ENCODE measurements at regions not wholly inside any gene's neighbourhood (a gene's known extent, or its start where the extent isn't known, plus 50 kb on each side); places are given as distances from the start of the nearest gene placed in this dataset.

DNA sequence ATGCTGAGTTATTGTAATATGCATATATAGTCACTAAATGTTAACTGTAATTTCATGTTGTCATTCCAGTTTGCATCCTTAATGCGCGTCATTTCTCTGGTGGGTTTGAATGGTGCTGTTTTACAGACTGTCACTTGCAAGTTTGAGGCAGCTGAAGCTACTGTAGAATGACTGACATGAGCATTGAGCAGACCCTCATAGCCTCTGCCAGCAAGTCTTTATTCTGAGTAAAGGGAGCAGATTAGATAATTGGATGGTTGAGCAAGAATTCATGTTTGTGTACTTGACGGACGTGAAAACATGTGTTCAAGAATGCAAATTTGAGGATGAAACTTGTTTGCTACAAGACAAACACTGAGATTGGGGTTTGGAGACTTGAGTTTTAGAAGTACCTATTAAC lies 854.8 kb upstream of the KLHL29 start:
- no peak for DNase-seq

DNA sequence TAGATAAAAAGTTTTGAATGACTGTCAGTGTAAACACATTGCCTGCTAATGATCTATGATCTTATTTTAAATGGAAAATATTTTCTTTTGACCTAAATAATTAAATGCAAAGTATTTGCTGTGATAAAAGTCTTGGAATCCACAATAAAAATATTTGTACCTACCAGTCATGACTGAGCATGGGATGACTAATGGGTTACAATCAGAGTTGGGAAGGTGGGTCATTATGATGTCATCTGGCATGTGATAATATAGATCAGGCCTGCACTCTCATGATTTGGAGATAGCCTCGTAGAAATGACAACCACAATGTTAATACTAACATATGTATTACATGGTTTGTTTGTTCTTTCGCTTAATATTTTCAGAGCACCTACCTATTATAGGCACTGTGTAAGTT lies 848.8 kb upstream of the KLHL29 start:
- DNase-seq, result no peak

DNA sequence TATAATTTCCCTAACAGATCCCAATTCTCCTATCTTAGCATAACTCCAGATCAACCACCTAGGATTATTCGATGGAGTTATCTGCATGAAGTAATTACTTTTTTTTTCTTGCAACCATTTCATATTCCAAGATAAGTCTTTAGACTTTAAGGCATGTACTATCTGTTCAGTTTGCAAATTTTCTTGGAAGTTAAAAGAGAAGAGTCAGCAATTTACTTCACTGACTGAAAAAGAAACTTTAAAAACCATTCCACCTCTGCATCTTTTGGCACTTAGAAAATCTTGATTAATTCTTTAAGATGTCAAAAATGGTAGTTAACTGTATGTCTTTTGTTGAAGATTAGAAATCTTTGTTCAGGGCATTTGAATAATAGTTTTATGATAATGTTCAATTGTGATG lies 830.5 kb upstream of the KLHL29 start:
- DNase-seq, result no peak

DNA sequence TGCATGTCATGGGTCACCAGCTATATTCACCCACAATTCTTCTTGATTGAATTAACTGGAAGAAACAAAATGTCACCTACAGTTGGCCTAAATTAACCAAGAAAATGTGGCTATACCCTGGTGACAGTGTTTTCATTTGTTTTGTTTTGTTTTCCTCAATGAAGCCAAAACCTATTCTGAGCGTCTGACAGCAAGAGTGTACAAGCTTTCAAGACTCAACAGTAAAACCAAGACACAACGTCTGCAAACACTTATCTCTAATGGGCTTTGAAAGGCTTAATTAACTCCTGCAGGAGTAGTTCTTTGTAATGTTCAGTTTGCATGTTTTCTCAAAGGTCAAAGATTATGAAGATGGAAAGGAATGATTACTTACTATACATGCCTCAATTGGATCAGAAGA lies 827.6 kb upstream of the KLHL29 start:
- no peak for DNase-seq

DNA sequence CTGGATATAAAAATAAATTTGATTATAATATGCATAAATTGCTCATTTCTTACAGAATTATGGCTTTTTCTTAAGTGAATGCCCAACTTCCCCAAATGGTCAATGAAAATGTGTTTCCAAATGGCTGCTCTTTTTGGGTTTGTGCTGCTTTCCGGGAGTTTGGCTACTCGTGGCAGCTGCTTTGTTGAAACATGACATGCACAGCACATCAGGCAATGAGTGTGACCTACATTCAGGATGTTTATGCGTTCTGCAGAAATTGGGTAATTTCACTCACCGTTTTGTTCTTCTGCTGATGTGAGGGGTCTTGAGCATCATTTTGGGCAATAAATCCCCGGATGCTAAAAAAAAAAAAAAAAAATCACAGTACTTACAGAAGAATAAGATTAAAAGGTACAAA lies 825.0 kb upstream of the KLHL29 start:
- no peak for DNase-seq

DNA sequence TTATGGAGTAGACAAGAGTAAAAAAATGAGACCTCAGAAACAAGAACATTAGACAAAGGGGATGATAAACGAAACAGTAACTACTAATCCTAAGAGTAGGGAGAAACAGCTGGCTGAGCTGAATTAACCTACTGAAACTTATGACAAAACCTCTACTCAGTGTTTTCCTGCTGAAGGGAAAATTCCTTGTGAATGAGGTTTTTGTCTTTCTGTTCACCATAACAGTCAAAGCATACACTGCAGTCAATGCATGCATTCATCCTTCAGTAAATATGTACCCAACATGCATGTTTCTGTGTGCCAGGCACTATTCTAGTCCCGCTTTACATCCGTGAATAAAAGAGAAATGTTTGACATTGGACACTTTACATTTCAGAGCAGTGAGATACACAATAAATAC lies 805.6 kb upstream of the KLHL29 start:
- DNase-seq, result no peak

DNA sequence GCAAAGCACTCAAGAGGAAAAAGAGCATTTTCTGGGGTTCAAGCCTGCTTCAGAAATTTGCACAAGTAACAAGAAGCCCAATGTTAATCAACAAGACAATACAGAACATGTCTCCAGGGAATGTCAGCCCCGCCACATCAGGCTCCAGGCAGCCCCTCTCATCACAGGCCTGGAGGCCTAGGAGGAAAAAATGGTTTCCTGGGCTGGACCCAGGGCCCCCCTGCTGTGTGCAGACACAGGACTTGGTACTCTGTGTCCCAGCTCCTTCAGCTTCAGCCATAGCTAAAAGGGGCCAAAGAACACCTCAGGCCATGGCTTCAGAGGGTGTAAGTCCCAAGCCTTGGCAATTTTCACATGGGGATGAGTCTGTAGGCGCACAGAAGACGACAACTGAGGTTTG lies 802.9 kb upstream of the KLHL29 start:
- DNase-seq, result no peak

DNA sequence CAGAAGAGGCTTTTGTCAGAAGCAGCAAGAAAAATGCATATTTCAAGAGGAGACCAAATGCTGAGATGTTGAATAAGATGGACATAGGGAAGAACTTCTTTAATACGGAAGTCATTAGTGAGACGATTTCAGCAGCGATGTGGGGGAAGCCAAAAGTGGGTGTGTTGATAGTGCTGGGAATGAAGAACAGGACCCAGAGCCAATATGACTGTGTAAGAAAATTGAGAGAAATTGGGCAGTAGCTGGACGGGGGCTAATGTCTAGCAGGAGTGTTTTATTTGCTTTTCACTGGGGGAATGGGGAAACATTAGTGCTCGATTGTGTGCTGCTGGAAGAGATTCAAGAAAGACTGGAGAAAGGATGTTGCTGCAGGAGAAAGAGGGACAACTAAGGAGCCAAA lies 788.7 kb upstream of the KLHL29 start:
- no peak for DNase-seq

DNA sequence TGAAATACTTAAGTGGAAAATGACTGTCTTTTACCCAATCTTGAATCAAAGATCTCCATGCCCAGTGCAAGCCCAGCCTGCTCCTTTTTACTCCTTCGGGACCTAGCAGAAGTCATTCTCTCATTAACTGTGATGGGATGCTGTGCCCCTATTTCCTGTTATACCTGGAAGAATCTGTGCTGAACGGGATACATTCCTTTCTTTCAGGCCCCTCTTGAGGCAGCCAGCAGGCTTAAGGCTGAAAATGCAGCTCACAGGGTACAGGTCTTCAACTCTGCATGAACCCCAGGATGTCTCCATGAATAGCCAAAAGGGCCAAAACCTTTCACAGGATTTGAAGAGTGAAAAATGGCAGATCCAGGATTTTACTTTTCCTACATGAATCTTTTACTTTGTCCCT lies 784.8 kb upstream of the KLHL29 start:
- DNase-seq, result no peak

DNA sequence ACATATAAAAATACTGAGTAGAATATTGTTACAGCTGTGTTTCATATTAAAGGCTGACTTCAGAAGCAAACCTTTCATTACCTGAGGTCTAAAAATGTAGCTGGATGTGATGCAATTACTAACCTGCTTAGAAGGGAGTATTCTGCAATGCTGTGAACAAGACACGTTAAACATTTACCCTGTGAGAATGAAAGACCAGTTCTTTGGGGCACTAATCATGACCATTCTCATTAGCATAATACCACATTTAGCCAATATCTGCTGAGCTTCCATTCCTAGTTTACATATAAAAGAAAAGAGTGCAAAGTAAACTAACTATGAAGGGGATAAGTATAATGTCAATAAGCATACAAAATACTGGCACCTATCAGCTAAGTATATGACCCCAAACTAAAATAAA lies 784.0 kb upstream of the KLHL29 start:
- DNase-seq, result no peak

DNA sequence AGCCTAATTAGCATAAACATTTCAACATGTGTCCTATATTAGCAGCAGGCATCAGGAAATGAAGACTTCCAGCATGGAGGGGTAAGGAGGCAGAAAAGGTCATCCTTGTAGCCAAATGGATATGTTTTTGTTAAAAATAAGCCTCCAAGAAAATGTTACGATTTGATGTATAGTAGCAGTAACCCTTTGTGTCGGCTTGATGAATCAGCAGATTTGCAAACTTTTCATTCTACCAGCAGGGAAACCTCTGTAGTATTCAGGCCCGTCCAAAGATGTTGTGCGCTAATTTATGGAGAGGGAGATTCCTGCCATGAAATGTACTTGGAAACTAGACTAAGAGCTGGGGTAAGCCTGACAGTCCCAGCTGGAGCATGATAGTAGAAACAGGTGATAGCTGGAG lies 780.8 kb upstream of the KLHL29 start:
- DNase-seq, result no peak

DNA sequence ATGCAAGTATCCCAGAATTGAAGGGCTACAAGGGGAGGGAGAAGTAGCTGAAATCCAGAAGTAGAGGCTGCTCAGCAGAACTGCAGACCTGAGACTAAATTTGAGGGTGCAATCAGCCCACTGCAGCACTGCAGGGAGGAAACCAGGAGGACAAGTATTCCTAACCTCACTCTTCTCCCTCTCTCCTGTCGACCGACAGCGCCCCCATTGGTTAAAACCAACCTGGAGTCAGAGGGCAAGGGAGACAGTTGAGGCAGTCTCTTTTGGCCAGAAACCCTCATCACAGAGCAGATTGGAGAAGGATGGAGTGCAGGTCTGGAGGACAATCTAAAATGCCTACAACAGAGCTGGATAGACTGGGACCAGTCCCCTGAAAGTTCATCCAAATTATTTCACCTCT lies 768.9 kb upstream of the KLHL29 start:
- no peak for DNase-seq

DNA sequence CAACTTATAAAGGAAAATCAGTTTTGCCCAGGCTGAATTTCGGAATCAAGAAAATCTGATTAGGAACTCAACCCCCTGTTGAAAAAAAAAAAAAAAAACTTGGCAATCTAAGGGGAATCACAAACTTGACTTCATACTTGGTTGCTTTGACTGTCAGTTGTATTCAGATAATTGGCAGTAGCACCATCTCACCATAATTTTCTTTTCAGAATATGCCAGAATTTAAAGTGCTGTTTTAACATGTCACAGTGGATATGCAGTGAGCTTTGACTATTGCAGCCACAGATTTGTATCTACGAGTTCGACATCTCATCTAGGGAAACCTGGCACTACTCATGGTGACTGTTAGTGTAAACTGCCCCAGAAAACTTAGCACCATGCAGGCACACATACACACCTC lies 761.4 kb upstream of the KLHL29 start:
- DNase-seq, result no peak

DNA sequence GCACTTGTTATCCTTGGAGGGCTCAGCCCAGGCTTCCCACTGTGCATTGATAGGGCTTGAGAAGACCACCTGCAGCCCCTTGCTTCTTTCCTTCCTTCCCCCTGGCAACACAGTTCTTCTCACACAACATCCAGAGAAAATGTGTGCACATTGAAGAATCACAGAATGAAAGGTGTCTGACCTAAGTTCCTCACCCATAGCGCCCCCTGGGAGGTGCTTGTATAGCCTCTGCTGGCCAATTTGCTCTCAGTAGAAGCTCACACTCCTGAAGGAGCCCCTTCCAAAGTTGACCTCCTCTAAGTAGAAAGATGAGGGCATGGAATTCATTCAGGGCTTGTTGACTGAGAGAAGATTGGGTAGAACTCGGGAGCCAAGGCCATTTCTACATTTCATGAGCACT lies 758.4 kb upstream of the KLHL29 start:
- no peak for DNase-seq

DNA sequence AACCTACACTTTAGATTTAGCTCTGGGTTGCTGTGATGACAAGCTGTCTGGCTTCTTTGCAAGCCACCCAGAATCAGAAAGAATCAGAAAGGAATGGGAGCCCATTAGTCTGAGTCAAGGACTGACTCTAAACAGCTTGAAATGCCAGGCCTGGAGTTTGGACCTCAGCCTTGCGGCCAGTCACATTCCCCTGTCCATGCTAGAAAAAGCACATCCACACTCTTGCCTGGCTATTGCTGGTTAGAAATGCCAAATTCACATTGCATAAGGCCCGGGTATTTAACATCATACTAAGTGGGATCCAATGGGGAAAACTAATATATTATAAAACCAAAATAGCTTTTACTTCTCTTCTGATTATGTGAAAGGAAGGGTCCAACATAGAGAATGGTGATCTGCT lies 756.8 kb upstream of the KLHL29 start:
- DNase-seq, result no peak

DNA sequence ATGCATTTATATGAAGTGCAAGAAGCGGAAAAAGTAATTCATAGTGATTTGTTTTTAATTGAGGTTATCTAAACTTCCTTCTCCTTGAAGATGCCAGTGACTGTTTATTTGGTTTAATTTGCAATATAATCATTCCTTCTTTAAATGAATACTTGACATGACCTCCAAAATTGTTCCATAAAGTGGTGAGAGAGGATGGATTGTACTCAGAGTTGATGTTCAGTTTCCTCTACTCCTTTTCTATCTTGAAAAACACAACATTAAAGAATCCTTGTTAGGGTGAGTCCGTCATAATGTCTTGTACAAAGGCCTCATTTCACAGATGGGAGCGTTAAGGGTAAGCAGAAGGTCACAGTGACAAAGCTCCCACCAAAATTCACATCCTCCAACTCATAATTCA lies 756.1 kb upstream of the KLHL29 start:
- DNase-seq, result no peak

DNA sequence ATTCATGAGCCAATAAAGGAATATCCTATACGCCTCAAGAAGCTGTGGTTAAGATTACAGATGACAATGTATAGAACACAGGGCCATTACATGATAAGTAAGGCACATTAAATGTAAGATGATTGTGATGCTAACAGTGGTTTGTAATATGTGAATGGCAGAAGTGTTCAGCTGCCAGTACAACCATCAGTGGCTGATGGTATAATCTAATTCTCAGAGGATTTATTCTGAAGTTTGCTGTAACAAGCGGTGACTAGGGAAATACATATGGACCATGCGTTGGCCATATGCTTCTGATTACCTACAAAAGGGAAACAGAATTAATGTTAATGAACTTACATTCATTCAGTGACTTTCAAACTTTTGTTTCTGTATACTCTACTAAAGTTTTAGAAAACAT lies 750.8 kb upstream of the KLHL29 start:
- no peak for DNase-seq

DNA sequence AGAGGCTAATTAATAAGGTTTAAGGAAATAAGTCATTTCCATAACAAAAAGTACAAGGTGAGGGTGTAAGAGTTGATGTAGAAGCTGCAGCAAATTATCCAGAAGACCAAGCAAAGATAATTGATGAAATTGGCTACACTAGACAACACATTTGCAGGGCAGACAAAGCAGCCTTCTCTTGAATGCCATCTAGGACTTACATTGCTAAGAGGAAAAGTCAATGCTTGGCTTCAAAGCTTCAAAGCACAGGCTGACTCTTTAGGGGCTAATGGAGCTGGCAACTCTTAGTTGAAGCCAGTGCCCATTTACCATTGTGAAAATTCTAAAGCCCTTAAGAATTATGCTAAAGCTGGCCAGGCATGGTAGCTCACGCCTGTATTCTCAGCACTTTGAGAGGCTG lies 728.6 kb upstream of the KLHL29 start:
- DNase-seq, result no peak

DNA sequence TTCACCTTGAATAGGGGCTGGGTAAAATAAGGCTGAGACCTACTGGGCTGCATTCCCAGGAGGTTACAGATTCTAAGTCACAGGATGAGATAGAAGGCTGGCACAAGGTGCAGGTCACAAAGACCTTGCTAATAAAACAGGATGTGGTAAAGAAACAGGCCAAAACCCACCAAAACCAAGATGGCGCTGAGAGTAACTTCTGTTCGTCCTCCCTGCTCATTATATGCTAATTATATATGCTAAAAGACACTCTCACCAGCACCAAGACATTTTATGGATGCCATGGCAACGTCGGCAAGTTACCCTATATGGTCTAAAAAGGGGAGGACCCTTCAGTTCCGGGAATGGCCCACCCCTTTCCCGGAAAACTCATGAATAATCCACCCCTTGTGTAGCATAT lies 711.5 kb upstream of the KLHL29 start:
- DNase-seq, result no peak

DNA sequence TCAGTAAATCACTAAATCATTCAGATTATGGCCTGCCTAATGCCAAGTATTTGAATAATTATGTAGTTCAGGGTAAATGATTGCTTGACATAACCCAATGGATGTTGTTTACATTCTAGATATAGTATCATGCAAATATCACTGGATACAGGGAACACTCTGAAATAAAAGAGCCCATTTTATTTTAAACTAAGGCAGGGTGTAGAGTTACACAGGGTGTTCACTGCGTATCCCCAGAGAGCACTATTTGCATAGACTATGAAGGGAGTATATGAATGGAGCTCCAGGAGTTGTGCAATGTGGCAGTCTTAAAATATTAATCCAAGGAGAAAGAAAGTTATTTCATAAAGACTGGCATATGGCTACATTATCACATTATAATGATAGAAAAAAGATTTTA lies 701.1 kb upstream of the KLHL29 start:
- DNase-seq, result no peak

DNA sequence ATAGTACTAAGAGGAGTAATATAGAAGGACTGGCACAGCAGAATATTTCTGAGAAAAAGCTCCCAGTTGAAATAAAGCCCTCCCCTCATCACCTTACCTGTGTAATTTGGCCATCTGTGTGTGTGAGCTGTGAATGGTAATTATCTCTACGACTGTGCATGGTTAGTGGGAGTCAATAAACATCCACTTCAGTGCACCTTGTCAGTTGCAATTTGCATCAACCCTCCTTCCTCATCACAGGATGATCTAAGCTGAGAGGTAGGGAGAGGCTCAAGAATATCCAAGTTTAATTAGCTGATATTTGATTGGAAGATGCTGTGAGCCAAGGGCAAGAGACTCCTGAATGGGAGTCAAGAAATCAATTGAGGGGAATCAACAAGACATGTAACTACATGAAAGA lies 694.9 kb upstream of the KLHL29 start:
- no peak for DNase-seq

DNA sequence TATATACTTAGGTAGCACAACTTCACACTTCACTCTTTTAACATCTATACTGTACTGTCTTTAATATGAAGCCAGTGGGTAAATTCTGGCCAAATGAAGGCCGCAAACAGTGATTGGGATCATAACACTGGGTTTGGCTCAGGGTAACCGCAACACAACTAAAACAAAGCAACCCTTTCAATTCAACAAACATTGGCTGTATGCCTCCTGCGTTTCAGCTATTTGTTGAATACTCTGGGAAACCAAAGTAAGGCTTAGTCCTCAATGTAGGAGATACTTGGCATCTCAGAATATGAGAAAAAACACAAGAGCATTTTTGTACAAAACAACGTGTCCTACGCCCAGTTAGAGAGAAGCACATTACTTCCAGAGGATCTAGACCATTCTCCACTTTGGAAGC lies 693.3 kb upstream of the KLHL29 start:
- DNase-seq, result no peak

DNA sequence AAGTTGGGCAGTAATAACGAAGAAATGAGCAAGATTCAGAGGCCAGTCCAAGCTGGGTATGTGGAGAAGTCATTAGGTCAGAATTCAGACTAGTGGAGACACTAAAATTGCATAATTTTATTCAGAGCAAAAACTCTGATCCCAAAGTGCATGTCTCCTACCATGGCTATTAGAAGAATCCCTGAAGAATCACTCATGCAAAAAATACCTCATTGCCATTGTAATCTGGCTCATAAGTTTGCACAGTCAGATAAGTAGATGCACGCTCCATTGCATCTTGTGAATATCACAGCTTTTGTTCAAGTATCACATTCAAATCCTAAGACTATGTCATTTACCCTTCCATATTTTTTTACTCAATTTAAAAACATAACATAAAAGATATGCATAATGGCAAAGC lies 692.2 kb upstream of the KLHL29 start:
- no peak for DNase-seq

DNA sequence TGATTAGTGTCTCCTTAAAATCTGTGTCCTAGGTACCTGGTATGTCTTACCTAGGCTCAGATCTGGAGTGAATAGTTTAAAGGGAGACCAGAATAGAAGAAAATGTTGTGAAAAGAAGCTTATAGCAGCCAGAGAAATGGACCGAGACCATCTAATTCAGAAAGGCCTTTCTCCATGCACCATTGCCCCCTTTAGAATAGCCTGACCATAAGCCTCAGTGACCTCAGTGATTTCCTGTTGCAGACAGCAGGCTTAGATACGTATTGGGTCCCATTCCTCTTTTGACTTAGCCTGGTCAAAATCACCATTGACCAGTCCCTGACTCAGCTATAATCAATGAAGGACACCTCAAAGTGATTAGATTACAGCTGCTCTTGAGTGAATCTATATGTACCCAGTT lies 690.7 kb upstream of the KLHL29 start:
- DNase-seq, result no peak

DNA sequence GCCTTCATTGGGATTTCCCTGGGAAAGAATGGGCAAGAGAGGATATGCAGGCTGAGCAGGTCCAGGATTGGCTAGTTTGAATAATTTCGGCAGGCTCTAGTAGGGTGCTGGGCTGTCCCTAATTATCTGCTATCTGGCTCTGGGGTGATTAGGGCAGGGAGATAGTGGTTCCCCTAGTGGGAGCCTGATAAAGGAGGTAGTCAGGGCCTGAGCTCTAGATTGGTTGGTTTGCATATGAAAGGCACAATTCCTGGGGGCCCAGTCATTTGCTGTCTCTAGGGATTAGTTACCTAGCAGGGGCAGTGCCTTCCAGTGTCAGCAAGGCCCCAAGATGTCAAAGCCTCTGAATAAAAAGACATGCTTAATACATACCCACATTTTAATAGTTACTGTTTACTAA lies 690.1 kb upstream of the KLHL29 start:
- no peak for DNase-seq

DNA sequence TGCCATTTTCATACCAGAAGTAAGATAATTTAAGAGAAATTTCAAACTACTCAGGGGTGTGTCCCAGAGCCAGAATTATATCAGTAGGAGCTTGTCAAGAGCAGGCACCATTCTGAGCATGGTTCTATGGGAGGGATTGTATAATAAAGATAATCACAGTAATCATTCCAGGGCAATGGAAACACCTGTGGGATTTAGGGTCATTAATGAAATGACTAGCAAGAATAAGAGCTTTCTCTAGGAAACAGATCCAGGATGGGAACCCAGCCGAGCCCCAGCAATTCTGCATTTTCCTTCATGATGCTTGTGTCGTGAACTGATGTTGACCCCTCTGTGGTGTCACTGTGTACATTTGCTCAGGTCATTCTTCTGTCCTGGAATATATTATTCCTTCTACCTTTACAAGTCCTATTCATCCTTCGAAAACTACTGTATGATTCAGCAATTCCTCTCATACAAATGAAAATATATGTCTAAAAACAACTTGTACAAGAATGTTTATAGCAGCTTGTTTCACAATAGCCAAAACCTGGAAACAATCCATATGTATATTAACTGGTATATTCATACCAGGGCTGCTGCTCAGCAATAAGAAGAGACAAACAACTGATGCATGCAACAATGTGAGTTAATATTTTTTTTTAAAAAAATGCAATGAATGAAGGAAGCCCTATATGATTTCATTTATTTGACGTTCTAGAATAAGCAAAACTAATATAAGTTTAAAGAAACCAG lies 687.8 kb upstream of the KLHL29 start:
- no peak for DNase-seq
